H9 (cell line): ENCODE measurements at regions not wholly inside any gene's neighbourhood (a gene's known extent, or its start where the extent isn't known, plus 50 kb on each side); places are given as distances from the start of the nearest gene placed in this dataset.

Experiments used
- DNase-seq: peaks from one replicate; pipeline ENCODE4 v3.0.0-alpha.2; 2017
- H2AFZ ChIP-seq: one replicate; pipeline ENCODE4 v1.6.1; 2013; ENCODE audit warnings: mild to moderate bottlenecking, low read length, control low read depth, moderate library complexity
- H2AK5ac ChIP-seq: 2 replicates; pipeline ENCODE4 v1.6.1; 2013; ENCODE audit warnings: low read length, control low read depth, mixed read lengths; ENCODE audit not compliant: insufficient read length
- H2BK120ac ChIP-seq: one replicate; pipeline ENCODE4 v1.6.1; 2013; ENCODE audit warnings: low read depth, mild to moderate bottlenecking, low read length, control low read depth, inconsistent platforms; ENCODE audit not compliant: poor library complexity, severe bottlenecking
- H2BK12ac ChIP-seq: 2 replicates; pipeline ENCODE4 v1.6.1; 2013; ENCODE audit warnings: low read length, control low read depth, mixed read lengths, low read depth; ENCODE audit not compliant: insufficient read length
- H2BK15ac ChIP-seq: 2 replicates; pipeline ENCODE4 v1.6.1; 2013; ENCODE audit warnings: low read depth, low read length, control low read depth
- H2BK20ac ChIP-seq: one replicate; pipeline ENCODE4 v1.6.1; 2013; ENCODE audit warnings: low read depth, mild to moderate bottlenecking, low read length, control low read depth, inconsistent platforms; ENCODE audit not compliant: poor library complexity, severe bottlenecking
- H2BK5ac ChIP-seq: 2 replicates; pipeline ENCODE4 v1.6.1; 2013; ENCODE audit warnings: low read length, control low read depth, mixed read lengths; ENCODE audit not compliant: insufficient read length
- H3K14ac ChIP-seq: 2 replicates; pipeline ENCODE4 v1.6.1; 2013; ENCODE audit warnings: low read length, control low read depth; ENCODE audit not compliant: insufficient read depth
- H3K18ac ChIP-seq: 2 replicates; pipeline ENCODE4 v1.6.1; 2013; ENCODE audit warnings: low read depth, mild to moderate bottlenecking, mixed read lengths, low read length, control low read depth; ENCODE audit not compliant: insufficient read length
- H3K23ac ChIP-seq: 2 replicates; pipeline ENCODE4 v1.6.1; 2013; ENCODE audit warnings: low read length, control low read depth, mixed read lengths, low read depth; ENCODE audit not compliant: insufficient read length
- H3K23me2 ChIP-seq: 2 replicates; pipeline ENCODE4 v1.6.1; 2013; ENCODE audit warnings: low read depth, mild to moderate bottlenecking, mixed read lengths, low read length, control low read depth; ENCODE audit not compliant: insufficient read length, poor library complexity, severe bottlenecking
- H3K27ac ChIP-seq: 2 replicates; pipeline ENCODE4 v1.5.1; 2013; ENCODE audit warnings: low read length, control low read depth, mixed read lengths, low read depth; ENCODE audit not compliant: insufficient read length
- H3K27me3 ChIP-seq: 2 replicates; pipeline ENCODE4 v1.6.1; 2013; ENCODE audit warnings: low read length, control low read depth, inconsistent platforms; ENCODE audit not compliant: insufficient read depth
- H3K4ac ChIP-seq: 2 replicates; pipeline ENCODE4 v1.6.1; 2013; ENCODE audit warnings: low read depth, mild to moderate bottlenecking, control low read depth, inconsistent platforms, low read length, moderate library complexity
- H3K4me1 ChIP-seq: 2 replicates; pipeline ENCODE4 v1.6.1; 2013; ENCODE audit warnings: low read length, control low read depth, inconsistent platforms; ENCODE audit not compliant: insufficient read depth
- H3K4me2 ChIP-seq: 2 replicates; pipeline ENCODE4 v1.6.1; 2013; ENCODE audit warnings: low read length, control low read depth, mixed read lengths; ENCODE audit not compliant: insufficient read length, insufficient read depth
- H3K56ac ChIP-seq: 2 replicates; pipeline ENCODE4 v1.6.1; 2013; ENCODE audit warnings: low read depth, mild to moderate bottlenecking, mixed read lengths, low read length, control low read depth; ENCODE audit not compliant: insufficient read length
- H3K79me1 ChIP-seq: 2 replicates; pipeline ENCODE4 v1.6.1; 2013; ENCODE audit warnings: low read depth, mild to moderate bottlenecking, moderate library complexity, low read length, control low read depth, inconsistent platforms; ENCODE audit not compliant: insufficient read depth, poor library complexity, severe bottlenecking
- H3K79me2 ChIP-seq: 2 replicates; pipeline ENCODE4 v1.6.1; 2013; ENCODE audit warnings: low read length, control low read depth, inconsistent platforms; ENCODE audit not compliant: insufficient read depth
- H3K9ac ChIP-seq: 2 replicates; pipeline ENCODE4 v1.6.1; 2013; ENCODE audit warnings: low read length, control low read depth, mixed read lengths; ENCODE audit not compliant: insufficient read length; ENCODE audit errors: extremely low read depth
- H3K9me3 ChIP-seq: one replicate; pipeline ENCODE4 v1.6.1; 2013; ENCODE audit warnings: low read depth, low read length, inconsistent platforms; ENCODE audit not compliant: control insufficient read depth
- H3T11ph ChIP-seq: one replicate; pipeline ENCODE4 v1.6.1; 2013; ENCODE audit warnings: mild to moderate bottlenecking, low read length, control low read depth, inconsistent platforms
- H4K20me1 ChIP-seq: one replicate; pipeline ENCODE4 v1.6.1; 2013; ENCODE audit not compliant: control insufficient read depth, insufficient read length, insufficient read depth
- H4K5ac ChIP-seq: 2 replicates; pipeline ENCODE4 v1.6.1; 2013; ENCODE audit warnings: low read depth, mild to moderate bottlenecking, mixed read lengths, low read length, control low read depth; ENCODE audit not compliant: insufficient read length
- H4K8ac ChIP-seq: replicated peaks from 2 replicates; pipeline ENCODE4 v1.6.1; 2013; ENCODE audit warnings: low read length, control low read depth, mixed read lengths, low read depth; ENCODE audit not compliant: insufficient read length
- H4K91ac ChIP-seq: 2 replicates; pipeline ENCODE4 v1.6.1; 2013; ENCODE audit warnings: low read depth, mild to moderate bottlenecking, moderate library complexity, mixed read lengths, low read length, control low read depth; ENCODE audit not compliant: insufficient read length
- H3K27ac Mint-ChIP-seq, 3 experiments: 2 replicates in 2 of 3; 3 replicates in 1 of 3; pipeline ENCODE4 v1.8.0; 2020 to 2021; ENCODE audit warnings: mixed read lengths in 3 of 3, mild to moderate bottlenecking in 1 of 3, moderate library complexity in 1 of 3
- H3K27me3 Mint-ChIP-seq: 2 replicates; pipeline ENCODE4 v1.8.0; 2021; ENCODE audit warnings: low read depth, mild to moderate bottlenecking, moderate library complexity, mixed read lengths
- H3K36me3 Mint-ChIP-seq, 3 experiments: 2 replicates in 2 of 3; 3 replicates in 1 of 3; pipeline ENCODE4 v1.8.0; 2020 to 2021; ENCODE audit warnings: low read depth in 3 of 3, mixed read lengths in 3 of 3; ENCODE audit not compliant: insufficient read depth in 1 of 3
- H3K4me1 Mint-ChIP-seq, 2 experiments: 2 replicates each; pipeline ENCODE4 v1.8.0; 2020; ENCODE audit warnings: mixed read lengths in 2 of 2
- H3K4me3 Mint-ChIP-seq, 2 experiments: 2 replicates in 1 of 2; 3 replicates in 1 of 2; pipeline ENCODE4 v1.8.0; 2020 to 2021; ENCODE audit warnings: mild to moderate bottlenecking in 2 of 2, mixed read lengths in 2 of 2, moderate library complexity in 1 of 2
- H3K9me3 Mint-ChIP-seq, 2 experiments: 2 replicates in 1 of 2; 3 replicates in 1 of 2; pipeline ENCODE4 v1.8.0; 2020; ENCODE audit warnings: mild to moderate bottlenecking in 2 of 2, mixed read lengths in 2 of 2, moderate library complexity in 1 of 2
- WGBS: extraction: QIAGEN DNeasy Blood & Tissue Kit; methylation state at CpG from one replicate; pipeline ENCODE4 v1.1.7; 2013; ENCODE audit warnings: missing lambda C conversion rate, low lambda C conversion rate, mixed read lengths; ENCODE audit not compliant: insufficient read length; ENCODE audit errors: extremely low coverage; 5-methylcytosine and 5-hydroxymethylcytosine counted together
- TF ChIP-seq, protein P1 (sequence below): fragments of 200-600 bp; sonication (generic); conservative IDR thresholded peaks from 3 replicates; pipeline ENCODE4 v1.8.0; 2021; ENCODE audit warnings: antibody characterized with exemption, mild to moderate bottlenecking

- H2BK15ac ChIP-seq = no peak overlapping the region
- H3K36me3 Mint-ChIP-seq = no peaks in the 10 kb centered on the region; a peak in 1 of 7 replicates
- H3K79me1 ChIP-seq = no peaks in the 10 kb centered on the region
- no peak overlapping the region for H4K8ac ChIP-seq
- H3K9me3 ChIP-seq = no peaks in the 10 kb centered on the region
- H3T11ph ChIP-seq = no peak overlapping the region
- no peak overlapping the region for H2BK120ac ChIP-seq
- no peak overlapping the region for H3K27ac ChIP-seq
- no peak overlapping the region for H3K4me3 Mint-ChIP-seq
- no peaks in the 10 kb centered on the region for H3K79me2 ChIP-seq
- no peak overlapping the region for H2AFZ ChIP-seq
- H3K9me3 Mint-ChIP-seq = no peaks in the 10 kb centered on the region; a peak in 2 of 5 replicates
- H3K27me3 Mint-ChIP-seq = no peaks in the 10 kb centered on the region
- H4K20me1 ChIP-seq = no peaks in the 10 kb centered on the region
- no peak overlapping the region for H3K14ac ChIP-seq
- H4K5ac ChIP-seq = no peak overlapping the region
- H3K9ac ChIP-seq = no peak overlapping the region
- no peak overlapping the region for H3K4ac ChIP-seq
- H4K91ac ChIP-seq = no peak overlapping the region
- no peaks in the 10 kb centered on the region for H3K23me2 ChIP-seq
- no peak overlapping the region for H3K23ac ChIP-seq
- no peak overlapping the region for H3K56ac ChIP-seq
- no peaks in the 10 kb centered on the region for H3K4me1 ChIP-seq
- TF ChIP-seq, protein P1, sequence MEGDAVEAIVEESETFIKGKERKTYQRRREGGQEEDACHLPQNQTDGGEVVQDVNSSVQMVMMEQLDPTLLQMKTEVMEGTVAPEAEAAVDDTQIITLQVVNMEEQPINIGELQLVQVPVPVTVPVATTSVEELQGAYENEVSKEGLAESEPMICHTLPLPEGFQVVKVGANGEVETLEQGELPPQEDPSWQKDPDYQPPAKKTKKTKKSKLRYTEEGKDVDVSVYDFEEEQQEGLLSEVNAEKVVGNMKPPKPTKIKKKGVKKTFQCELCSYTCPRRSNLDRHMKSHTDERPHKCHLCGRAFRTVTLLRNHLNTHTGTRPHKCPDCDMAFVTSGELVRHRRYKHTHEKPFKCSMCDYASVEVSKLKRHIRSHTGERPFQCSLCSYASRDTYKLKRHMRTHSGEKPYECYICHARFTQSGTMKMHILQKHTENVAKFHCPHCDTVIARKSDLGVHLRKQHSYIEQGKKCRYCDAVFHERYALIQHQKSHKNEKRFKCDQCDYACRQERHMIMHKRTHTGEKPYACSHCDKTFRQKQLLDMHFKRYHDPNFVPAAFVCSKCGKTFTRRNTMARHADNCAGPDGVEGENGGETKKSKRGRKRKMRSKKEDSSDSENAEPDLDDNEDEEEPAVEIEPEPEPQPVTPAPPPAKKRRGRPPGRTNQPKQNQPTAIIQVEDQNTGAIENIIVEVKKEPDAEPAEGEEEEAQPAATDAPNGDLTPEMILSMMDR = no peak
- H3K18ac ChIP-seq = no peak overlapping the region
- H3K27ac Mint-ChIP-seq = no peak overlapping the region
- H2BK20ac ChIP-seq = no peak overlapping the region
- H3K4me2 ChIP-seq = no peak overlapping the region
- H3K27me3 ChIP-seq = no peaks in the 10 kb centered on the region
- H2BK12ac ChIP-seq = no peak overlapping the region
- no peak overlapping the region for H2BK5ac ChIP-seq
- no peak overlapping the region for H2AK5ac ChIP-seq
- DNase-seq = no peak
- peaks cover 3 to 4% of the 10 kb centered on the region in 2 experiments; a peak in 2 of 4 replicates for H3K4me1 Mint-ChIP-seq
- WGBS = no CpG with 5 or more reads among the region's 15 CpGs
These were observed 605.8 kb upstream of the MGMT start for GRCh38 chr10:128861018-128861901.
